Neural progenitor cell (in vitro differentiated cells): ENCODE measurements at regions not wholly inside any gene's neighbourhood (a gene's known extent, or its start where the extent isn't known, plus 50 kb on each side); places are given as distances from the start of the nearest gene placed in this dataset.
A peak's percentile ranks its signal among the peaks of the same experiment; 100 is the strongest.

ENCODE experiments used
- DNase-seq: peaks from one replicate; pipeline ENCODE4 v3.0.0-alpha.2; 2016; ENCODE audit warnings: low spot score
- H2AFZ ChIP-seq: fragments of 200-600 bp; sonication (generic); replicated peaks from 2 replicates; pipeline ENCODE4 v1.6.1; 2016; ENCODE audit warnings: antibody characterized with exemption
- H3F3A ChIP-seq: fragments of 200-600 bp; sonication (generic); 2 replicates; pipeline ENCODE4 v1.6.1; 2016; ENCODE audit warnings: antibody characterized with exemption, low read depth
- H3K27ac ChIP-seq: fragments of 200-600 bp; sonication (generic); 2 replicates; pipeline ENCODE4 v1.5.1; 2016; ENCODE audit warnings: mild to moderate bottlenecking
- H3K27me3 ChIP-seq: fragments of 200-600 bp; sonication (generic); 2 replicates; pipeline ENCODE4 v1.6.1; 2016; ENCODE audit warnings: mild to moderate bottlenecking, moderate library complexity
- H3K36me3 ChIP-seq: fragments of 200-600 bp; sonication (generic); 2 replicates; pipeline ENCODE4 v1.5.1; 2016
- H3K4me1 ChIP-seq: fragments of 200-600 bp; sonication (generic); 2 replicates; pipeline ENCODE4 v1.6.1; 2016; ENCODE audit warnings: mixed run types
- H3K4me2 ChIP-seq: fragments of 200-600 bp; sonication (generic); 2 replicates; pipeline ENCODE4 v1.6.1; 2016
- H3K4me3 ChIP-seq: fragments of 200-600 bp; sonication (generic); 2 replicates; pipeline ENCODE4 v1.5.1; 2016
- H3K79me2 ChIP-seq: fragments of 200-600 bp; sonication (generic); 2 replicates; pipeline ENCODE4 v1.6.1; 2016; ENCODE audit warnings: low read depth
- H3K9ac ChIP-seq: fragments of 200-600 bp; sonication (generic); 2 replicates; pipeline ENCODE4 v1.6.1; 2016
- H3K9me3 ChIP-seq: fragments of 200-600 bp; sonication (generic); 2 replicates; pipeline ENCODE4 v1.5.1; 2016; ENCODE audit warnings: low read depth
- H4K20me1 ChIP-seq: fragments of 200-600 bp; sonication (generic); 2 replicates; pipeline ENCODE4 v1.6.1; 2016; ENCODE audit warnings: low read depth
- H3K27ac Mint-ChIP-seq: 3 replicates; pipeline ENCODE4 v1.8.0; 2021; ENCODE audit warnings: mixed read lengths
- H3K27me3 Mint-ChIP-seq: 2 replicates; pipeline ENCODE4 v1.8.0; 2022; ENCODE audit warnings: low read depth, mild to moderate bottlenecking, inconsistent platforms, moderate library complexity, mixed read lengths; ENCODE audit not compliant: insufficient read depth
- H3K36me3 Mint-ChIP-seq: 3 replicates; pipeline ENCODE4 v1.8.0; 2021; ENCODE audit warnings: mixed read lengths
- H3K4me1 Mint-ChIP-seq: 3 replicates; pipeline ENCODE4 v1.8.0; 2021; ENCODE audit warnings: mixed read lengths
- H3K4me3 Mint-ChIP-seq: 3 replicates; pipeline ENCODE4 v1.8.0; 2021; ENCODE audit warnings: mild to moderate bottlenecking, moderate library complexity, mixed read lengths
- H3K9me3 Mint-ChIP-seq: 3 replicates; pipeline ENCODE4 v1.8.0; 2020; ENCODE audit warnings: mixed read lengths
- CTCF ChIP-seq: fragments of 200-600 bp; sonication (generic); IDR thresholded peaks from 2 replicates; pipeline ENCODE4 v1.5.1; 2017; ENCODE audit warnings: antibody characterized with exemption, mild to moderate bottlenecking
- EZH2 ChIP-seq: fragments of 200-600 bp; sonication (generic); IDR thresholded peaks from 2 replicates; pipeline ENCODE4 v1.6.1; 2017; ENCODE audit warnings: antibody characterized with exemption, mild to moderate bottlenecking, moderate library complexity
- EZH2phosphoT487 ChIP-seq: fragments of 200-600 bp; sonication (generic); IDR thresholded peaks from 2 replicates; pipeline ENCODE4 v1.6.1; 2017; ENCODE audit warnings: antibody characterized with exemption

GRCh38 chr2:126515471-126515870 lies 140.5 kb upstream of the GYPC start:
- Histone ChIP-seq H3F3A (no peaks in the 10 kb centered on the region), H2AFZ (no peak overlapping the region), H3K9me3 (no peaks in the 10 kb centered on the region)

GRCh38 chr2:126518196-126518595 lies 137.8 kb upstream of the GYPC start:
- no peaks in the 10 kb centered on the region for H3K36me3 ChIP-seq
- H3K4me1 Mint-ChIP-seq: no peaks in the 10 kb centered on the region
- peaks cover 4% of the 10 kb centered on the region for H3K9me3 Mint-ChIP-seq
- H3F3A ChIP-seq: no peaks in the 10 kb centered on the region
- no peak overlapping the region for H3K9ac ChIP-seq
- H2AFZ ChIP-seq: no peak overlapping the region
- H3K4me2 ChIP-seq: no peak overlapping the region
- H3K4me3 ChIP-seq: no peak overlapping the region
- no peak for TF ChIP-seq CTCF
- no peak for TF ChIP-seq EZH2phosphoT487
- no peak for TF ChIP-seq EZH2
- H3K9me3 ChIP-seq: no peaks in the 10 kb centered on the region
- no peaks in the 10 kb centered on the region for H3K79me2 ChIP-seq
- H3K27me3 Mint-ChIP-seq: peaks cover 2% of the 10 kb centered on the region
- no peak overlapping the region for H3K27ac ChIP-seq
- no peaks in the 10 kb centered on the region for H3K4me1 ChIP-seq
- H3K27me3 ChIP-seq: no peaks in the 10 kb centered on the region
- no peaks in the 10 kb centered on the region for H3K36me3 Mint-ChIP-seq
- no peak overlapping the region for H3K27ac Mint-ChIP-seq
- no peak for DNase-seq
- no peak overlapping the region for H3K4me3 Mint-ChIP-seq
- H4K20me1 ChIP-seq: no peaks in the 10 kb centered on the region

More at GRCh38 chr2:126515471-126515870, 140.5 kb upstream of the GYPC start:
- no peak overlapping the region for H3K4me3 Mint-ChIP-seq
- no peaks in the 10 kb centered on the region for H3K79me2 ChIP-seq
- TF ChIP-seq EZH2phosphoT487: no peak
- no peak for TF ChIP-seq EZH2
- TF ChIP-seq CTCF: no peak
- no peaks in the 10 kb centered on the region for H3K36me3 ChIP-seq
- H4K20me1 ChIP-seq: no peaks in the 10 kb centered on the region
- no peak for DNase-seq
- no peaks in the 10 kb centered on the region for H3K4me1 ChIP-seq
- no peak overlapping the region for H3K27ac Mint-ChIP-seq
- no peak overlapping the region for H3K27ac ChIP-seq
- H3K4me3 ChIP-seq: no peak overlapping the region
- H3K9ac ChIP-seq: no peak overlapping the region
- H3K4me1 Mint-ChIP-seq: no peaks in the 10 kb centered on the region
- no peaks in the 10 kb centered on the region for H3K27me3 ChIP-seq
- H3K4me2 ChIP-seq: no peak overlapping the region
- H3K9me3 Mint-ChIP-seq: peaks cover 4% of the 10 kb centered on the region
- peaks cover 4% of the 10 kb centered on the region for H3K27me3 Mint-ChIP-seq
- no peaks in the 10 kb centered on the region for H3K36me3 Mint-ChIP-seq

DNA sequence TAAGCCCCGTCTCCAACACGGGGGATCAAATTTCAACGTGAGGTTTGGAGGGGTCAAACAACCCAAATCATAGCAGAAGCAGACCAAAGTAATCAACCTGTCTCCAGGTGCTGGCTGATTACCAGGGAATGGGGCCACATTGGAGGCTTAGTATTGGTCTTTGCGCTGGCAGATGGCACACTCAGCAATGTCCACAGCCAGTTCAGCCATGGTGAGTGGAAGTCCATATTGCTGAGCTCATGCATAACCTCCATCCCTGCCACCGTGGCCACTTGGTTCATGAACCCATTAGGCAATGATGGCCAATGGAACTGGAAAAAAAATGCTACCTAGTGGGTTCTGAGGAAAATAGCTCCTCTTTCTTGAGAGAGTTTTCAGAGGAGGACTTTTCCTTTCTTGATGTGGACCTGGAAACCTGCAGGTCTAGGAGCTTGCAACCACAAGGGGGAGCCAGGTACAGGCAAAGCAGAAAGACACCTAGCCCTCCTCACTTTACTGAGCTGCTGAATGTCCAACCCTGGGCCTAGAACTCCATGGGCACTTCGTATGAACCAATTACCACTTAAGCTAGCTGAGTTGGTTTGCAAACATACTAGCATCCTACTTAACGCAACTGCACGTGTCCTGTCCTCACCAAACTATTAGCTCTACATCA lies 128.0 kb upstream of the GYPC start:
- H3K27ac ChIP-seq: no peak overlapping the region
- no peaks in the 10 kb centered on the region for H3K79me2 ChIP-seq
- no peak overlapping the region for H3K9ac ChIP-seq
- no peak overlapping the region for H2AFZ ChIP-seq
- no peaks in the 10 kb centered on the region for H3K4me1 ChIP-seq
- H3F3A ChIP-seq: no peaks in the 10 kb centered on the region
- TF ChIP-seq EZH2: no peak
- TF ChIP-seq EZH2phosphoT487: no peak
- peak; percentile 74 for TF ChIP-seq CTCF
- H3K36me3 ChIP-seq: no peaks in the 10 kb centered on the region
- no peaks in the 10 kb centered on the region for H3K9me3 Mint-ChIP-seq
- H3K4me3 ChIP-seq: no peak overlapping the region
- no peak overlapping the region for H3K4me3 Mint-ChIP-seq
- no peaks in the 10 kb centered on the region for H3K4me1 Mint-ChIP-seq
- H3K4me2 ChIP-seq: no peak overlapping the region
- no peaks in the 10 kb centered on the region for H3K27me3 Mint-ChIP-seq
- no peaks in the 10 kb centered on the region for H3K9me3 ChIP-seq
- H4K20me1 ChIP-seq: no peaks in the 10 kb centered on the region
- DNase-seq: peak; percentile 72
- H3K36me3 Mint-ChIP-seq: no peaks in the 10 kb centered on the region
- H3K27ac Mint-ChIP-seq: no peak overlapping the region
- no peaks in the 10 kb centered on the region for H3K27me3 ChIP-seq
